K562 (cell line): ENCODE measurements at regions not wholly inside any gene's neighbourhood (a gene's known extent, or its start where the extent isn't known, plus 50 kb on each side); places are given as distances from the start of the nearest gene placed in this dataset.

Experiments
- ATAC-seq: fragments of 200-7000 bp; cut with Tn5 transposase; 3 replicates; pipeline ENCODE4 v1.9.1; 2020; ENCODE audit warnings: moderate library complexity
- BruUV-seq: library from RNA; stranded (reverse); fragments of 400-500 nt; replicated peaks from 2 replicates; lab custom pipeline; 2021; lab: Mats Ljungman, UMichigan
- CTCF ChIA-PET: fragments of 300-600 bp; formaldehyde crosslinking; extraction: SDS; loops from one replicate; lab custom pipeline; 2021; ENCODE audit warnings: low intra/inter-chr PET ratio; lab: Yijun Ruan, JAX
- POLR2A ChIA-PET: fragments of 300-600, 350-650 bp; sonication (Branson Sonifier 250); formaldehyde crosslinking; extraction: SDS; loops from one replicate; lab custom pipeline; 2021; ENCODE audit warnings: antibody characterized with exemption, inconsistent platforms; lab: Yijun Ruan, JAX
- DNase-seq, 4 experiments: peaks; one replicate each; pipeline versions ENCODE4 v3.0.0 to v3.0.0-alpha.2; 2011 to 2018; ENCODE audit warnings: low spot score in 3 of 4, mixed read lengths in 3 of 4; ENCODE audit errors: extremely low read depth in 1 of 4
- FAIRE-seq: peaks from 2 replicates; lab custom pipeline; 2011; peaks lifted over from hg19 to GRCh38; lab: Jason Lieb, UNC
- H2AFZ ChIP-seq: 2 replicates; pipeline ENCODE4 v1.6.0; 2011; ENCODE audit warnings: low read depth, low read length, control low read depth, inconsistent platforms
- H3K27ac ChIP-seq: fragments of 200-600 bp; 3 replicates; pipeline ENCODE4 v1.8.0; 2011; ENCODE audit warnings: low read depth, mild to moderate bottlenecking, control low read depth, inconsistent platforms, low read length, moderate library complexity, mixed read lengths; ENCODE audit errors: extremely low read depth
- H3K27me3 ChIP-seq, 2 experiments: fragments of 300-600 bp in 1 of 2; 2 replicates in 1 of 2; 3 replicates in 1 of 2; pipeline versions ENCODE4 v1.6.0 to v1.8.0; 2011; ENCODE audit warnings: inconsistent platforms in 2 of 2, low read length in 2 of 2, mild to moderate bottlenecking in 1 of 2, mixed read lengths in 1 of 2, moderate library complexity in 1 of 2; ENCODE audit not compliant: control insufficient read depth in 2 of 2, insufficient read depth in 2 of 2
- H3K36me3 ChIP-seq: fragments of 300-600 bp; 3 replicates; pipeline ENCODE4 v1.8.0; 2011; ENCODE audit warnings: mild to moderate bottlenecking, low read length, inconsistent platforms; ENCODE audit not compliant: control insufficient read depth, insufficient read depth
- H3K4me1 ChIP-seq, 2 experiments: fragments of 200-600 bp in 1 of 2; replicated peaks in 1 of 2; 2 replicates in 1 of 2; 3 replicates in 1 of 2; pipeline versions ENCODE4 v1.5.1 to v1.8.0; 2011; ENCODE audit warnings: inconsistent platforms in 2 of 2, low read length in 2 of 2, mild to moderate bottlenecking in 1 of 2, mixed read lengths in 1 of 2, moderate library complexity in 1 of 2; ENCODE audit not compliant: control insufficient read depth in 2 of 2, insufficient read depth in 2 of 2
- H3K4me2 ChIP-seq: 2 replicates; pipeline ENCODE4 v1.6.1; 2011; ENCODE audit warnings: low read length, control low read depth, inconsistent platforms, mixed read lengths; ENCODE audit not compliant: insufficient read depth
- H3K4me3 ChIP-seq: fragments of 200-600 bp; sonication (generic), shearing (Covaris generic); 2 replicates; pipeline ENCODE4 v1.5.1; 2016; ENCODE audit warnings: control low read depth, inconsistent platforms
- H3K79me2 ChIP-seq: fragments of 200-600 bp; 3 replicates; pipeline ENCODE4 v1.8.0; 2011; ENCODE audit warnings: low read length, inconsistent platforms; ENCODE audit not compliant: control insufficient read depth, insufficient read depth
- H3K9ac ChIP-seq, 2 experiments: 2 replicates each; pipeline versions ENCODE4 v1.6.0 to v1.6.1; 2011; ENCODE audit warnings: low read depth in 2 of 2, low read length in 2 of 2, control low read depth in 1 of 2, inconsistent platforms in 1 of 2, mild to moderate bottlenecking in 1 of 2, mixed read lengths in 1 of 2; ENCODE audit not compliant: insufficient read depth in 1 of 2
- H3K9me1 ChIP-seq: one replicate; pipeline ENCODE4 v1.6.0; 2011; ENCODE audit warnings: inconsistent platforms, mild to moderate bottlenecking, low read length, moderate library complexity; ENCODE audit not compliant: control insufficient read depth, insufficient read depth
- H3K9me3 ChIP-seq: replicated peaks from 2 replicates; pipeline ENCODE4 v1.5.1; 2011; ENCODE audit warnings: low read depth, low read length, inconsistent platforms; ENCODE audit not compliant: control insufficient read depth, insufficient read depth
- H4K20me1 ChIP-seq: replicated peaks from 2 replicates; pipeline ENCODE4 v1.6.1; 2011; ENCODE audit warnings: low read length, inconsistent platforms, mixed read lengths; ENCODE audit not compliant: control insufficient read depth, insufficient read depth
- BRCA1 ChIP-seq, 2 experiments: fragments of 450-650 bp in 1 of 2; sonication (generic) in 1 of 2; formaldehyde crosslinking in 1 of 2; IDR thresholded peaks; 2 replicates each; pipeline versions ENCODE4 v1.5.0 to v1.6.1; 2017 to 2020; ENCODE audit warnings: mild to moderate bottlenecking in 1 of 2, missing genetic modification reagents in 1 of 2
- EHMT2 ChIP-seq: fragments of 450-650 bp; IDR thresholded peaks from 2 replicates; pipeline ENCODE4 v1.6.1; 2018; ENCODE audit warnings: antibody characterized with exemption
- ZNF444 ChIP-seq: fragments of 250-450 bp; sonication (Bioruptor Pico); IDR thresholded peaks from 2 replicates; pipeline ENCODE4 v1.4.0; 2020; ENCODE audit warnings: mild to moderate bottlenecking, moderate library complexity
- WGBS: fragments of 100-300 bp; shearing (Covaris generic); methylation state at CpG from one replicate; pipeline ENCODE4 v1.1.6; 2016; ENCODE audit warnings: low coverage, mixed read lengths; ENCODE audit not compliant: insufficient coverage; ENCODE audit errors: missing lambda C conversion rate; 5-methylcytosine and 5-hydroxymethylcytosine counted together
- in situ Hi-C: fragments of 300-500 bp; cut with MboI; formaldehyde crosslinking; loops from 4 replicates; pipeline ENCODE4 v1.15.0; 2018; ENCODE audit warnings: inconsistent platforms, mixed read lengths
- intact Hi-C: fragments of 100-400 bp; cut with micrococcal nuclease; formaldehyde crosslinking; loops from 2 replicates; pipeline ENCODE4 v1.14.2; 2022
- TF ChIP-seq, protein P1 (sequence below): sonication (generic); formaldehyde crosslinking; IDR thresholded peaks from 2 replicates; pipeline ENCODE4 v1.8.0; 2022; ENCODE audit warnings: mild to moderate bottlenecking, missing genetic modification reagents

GRCh38 chr13:58318495-58319167, 687.1 kb downstream of the PCDH17 start:
- Histone ChIP-seq H3K9me3 (no peaks in the 10 kb centered on the region), H3K9ac (no peak overlapping the region), H3K79me2 (no peaks in the 10 kb centered on the region), H3K4me3 (no peak overlapping the region), H3K36me3 (no peaks in the 10 kb centered on the region), H4K20me1 (no peaks in the 10 kb centered on the region), H3K27ac (no peak overlapping the region), H3K9me1 (no peaks in the 10 kb centered on the region), H3K27me3 (no peaks in the 10 kb centered on the region), H2AFZ (no peak overlapping the region), H3K4me1 (no peaks in the 10 kb centered on the region), H3K4me2 (no peak overlapping the region)
- ATAC-seq (no peak), FAIRE-seq (no peak), DNase-seq (no peak)
- TF ChIP-seq BRCA1 (IDR thresholded peaks at IDR 0.05): no peak
- TF ChIP-seq BRCA1 (CRISPR knock-in tag; IDR thresholded peaks at IDR 0.05): no peak
- TF ChIP-seq, protein P1, sequence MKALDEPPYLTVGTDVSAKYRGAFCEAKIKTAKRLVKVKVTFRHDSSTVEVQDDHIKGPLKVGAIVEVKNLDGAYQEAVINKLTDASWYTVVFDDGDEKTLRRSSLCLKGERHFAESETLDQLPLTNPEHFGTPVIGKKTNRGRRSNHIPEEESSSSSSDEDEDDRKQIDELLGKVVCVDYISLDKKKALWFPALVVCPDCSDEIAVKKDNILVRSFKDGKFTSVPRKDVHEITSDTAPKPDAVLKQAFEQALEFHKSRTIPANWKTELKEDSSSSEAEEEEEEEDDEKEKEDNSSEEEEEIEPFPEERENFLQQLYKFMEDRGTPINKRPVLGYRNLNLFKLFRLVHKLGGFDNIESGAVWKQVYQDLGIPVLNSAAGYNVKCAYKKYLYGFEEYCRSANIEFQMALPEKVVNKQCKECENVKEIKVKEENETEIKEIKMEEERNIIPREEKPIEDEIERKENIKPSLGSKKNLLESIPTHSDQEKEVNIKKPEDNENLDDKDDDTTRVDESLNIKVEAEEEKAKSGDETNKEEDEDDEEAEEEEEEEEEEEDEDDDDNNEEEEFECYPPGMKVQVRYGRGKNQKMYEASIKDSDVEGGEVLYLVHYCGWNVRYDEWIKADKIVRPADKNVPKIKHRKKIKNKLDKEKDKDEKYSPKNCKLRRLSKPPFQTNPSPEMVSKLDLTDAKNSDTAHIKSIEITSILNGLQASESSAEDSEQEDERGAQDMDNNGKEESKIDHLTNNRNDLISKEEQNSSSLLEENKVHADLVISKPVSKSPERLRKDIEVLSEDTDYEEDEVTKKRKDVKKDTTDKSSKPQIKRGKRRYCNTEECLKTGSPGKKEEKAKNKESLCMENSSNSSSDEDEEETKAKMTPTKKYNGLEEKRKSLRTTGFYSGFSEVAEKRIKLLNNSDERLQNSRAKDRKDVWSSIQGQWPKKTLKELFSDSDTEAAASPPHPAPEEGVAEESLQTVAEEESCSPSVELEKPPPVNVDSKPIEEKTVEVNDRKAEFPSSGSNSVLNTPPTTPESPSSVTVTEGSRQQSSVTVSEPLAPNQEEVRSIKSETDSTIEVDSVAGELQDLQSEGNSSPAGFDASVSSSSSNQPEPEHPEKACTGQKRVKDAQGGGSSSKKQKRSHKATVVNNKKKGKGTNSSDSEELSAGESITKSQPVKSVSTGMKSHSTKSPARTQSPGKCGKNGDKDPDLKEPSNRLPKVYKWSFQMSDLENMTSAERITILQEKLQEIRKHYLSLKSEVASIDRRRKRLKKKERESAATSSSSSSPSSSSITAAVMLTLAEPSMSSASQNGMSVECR: no peak
- TF ChIP-seq ZNF444 (CRISPR knock-in tag): no peak
- TF ChIP-seq EHMT2: no peak
- in situ Hi-C loops (no loop called here), intact Hi-C loops (no loop called here)
- ChIA-PET POLR2A (no interaction called here), CTCF (no interaction called here)
- whole genome bisulfite sequencing: 4% methylated on average over 11 of the region's 50 CpGs
- no TSS peak for BruUV-seq
